Cardiac fibroblast (primary cell): ENCODE measurements at regions not wholly inside any gene's neighbourhood (a gene's known extent, or its start where the extent isn't known, plus 50 kb on each side); places are given as distances from the start of the nearest gene placed in this dataset.
A peak's percentile ranks its signal among the peaks of the same experiment; 100 is the strongest.

Experiments used
- DNase-seq, 2 donors: peaks; one replicate each; pipeline versions ENCODE4 v3.0.0 to v3.0.0-alpha.2; 2010; ENCODE audit warnings: low read depth in 2 of 2
- H3K4me3 ChIP-seq, 2 donors: replicated peaks in 1 of 2; 1 replicate in 1 of 2; 2 replicates in 1 of 2; pipeline ENCODE4 v1.5.1; 2011; ENCODE audit warnings: low read depth in 2 of 2, low read length in 2 of 2, mild to moderate bottlenecking in 2 of 2, moderate library complexity in 1 of 2
- CTCF ChIP-seq: IDR thresholded peaks from one replicate; pipeline ENCODE4 v1.5.1; 2011; ENCODE audit warnings: low read depth, mild to moderate bottlenecking, low read length, inconsistent platforms

DNA sequence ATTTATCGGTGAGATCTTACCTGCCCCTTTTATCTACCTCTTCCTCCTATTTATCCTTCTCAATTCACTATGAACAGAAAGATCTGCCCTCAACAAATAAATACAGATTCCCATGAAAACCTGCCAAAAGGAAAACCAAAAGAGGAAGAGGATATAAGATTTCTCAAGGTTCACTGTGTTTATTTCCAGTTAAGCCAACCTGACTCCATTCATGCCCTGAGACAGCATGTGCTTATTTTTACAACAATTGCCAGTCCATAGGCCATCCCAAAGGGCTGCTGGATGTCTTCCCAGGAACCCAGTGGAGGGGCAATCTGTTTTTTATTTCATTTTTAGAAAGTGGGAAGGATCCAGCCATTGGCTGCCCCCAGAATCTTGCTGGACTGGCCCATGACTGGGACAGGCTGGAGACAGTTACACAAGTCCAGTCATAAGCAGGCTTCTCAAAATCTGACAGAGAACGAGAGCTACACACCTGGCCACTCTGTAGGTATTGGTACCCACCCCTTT, 209.1 kb downstream of the IRS2 start:
- H3K4me3 ChIP-seq: no peak overlapping the region
- DNase-seq: no peak
- no peak for TF ChIP-seq CTCF

- no peak for TF ChIP-seq CTCF
- H3K4me3 ChIP-seq: no peak overlapping the region
- DNase-seq: peak; percentile 50 to 60
Measured at GRCh38 chr13:109576331-109576813, 210.0 kb downstream of the IRS2 start.

GRCh38 chr13:109575821-109576220, 210.6 kb downstream of the IRS2 start:
- no peak overlapping the region for H3K4me3 ChIP-seq
- no peak for DNase-seq
- no peak for TF ChIP-seq CTCF

DNA sequence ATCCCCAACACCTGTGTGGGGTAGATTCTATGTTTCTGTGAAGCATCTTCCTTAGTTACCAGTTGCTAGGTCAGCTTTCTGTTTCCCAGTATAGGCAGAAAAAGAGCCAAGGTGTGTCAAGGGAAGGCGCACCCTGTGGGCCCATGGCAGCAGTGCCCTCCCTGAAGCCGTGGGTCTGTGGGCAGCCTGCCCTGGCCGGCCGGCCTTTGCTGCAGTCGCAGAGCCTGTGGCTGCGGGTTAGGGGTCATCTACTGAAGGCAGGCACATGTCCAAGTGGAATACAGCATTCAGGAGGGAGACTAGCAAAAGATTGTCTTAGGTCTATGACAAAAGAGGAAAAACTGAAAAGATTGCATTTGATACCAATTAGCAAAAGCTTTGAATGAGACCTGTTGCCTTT, 214.0 kb downstream of the IRS2 start:
- DNase-seq: no peak
- no peak overlapping the region for H3K4me3 ChIP-seq
- no peak for TF ChIP-seq CTCF

DNA sequence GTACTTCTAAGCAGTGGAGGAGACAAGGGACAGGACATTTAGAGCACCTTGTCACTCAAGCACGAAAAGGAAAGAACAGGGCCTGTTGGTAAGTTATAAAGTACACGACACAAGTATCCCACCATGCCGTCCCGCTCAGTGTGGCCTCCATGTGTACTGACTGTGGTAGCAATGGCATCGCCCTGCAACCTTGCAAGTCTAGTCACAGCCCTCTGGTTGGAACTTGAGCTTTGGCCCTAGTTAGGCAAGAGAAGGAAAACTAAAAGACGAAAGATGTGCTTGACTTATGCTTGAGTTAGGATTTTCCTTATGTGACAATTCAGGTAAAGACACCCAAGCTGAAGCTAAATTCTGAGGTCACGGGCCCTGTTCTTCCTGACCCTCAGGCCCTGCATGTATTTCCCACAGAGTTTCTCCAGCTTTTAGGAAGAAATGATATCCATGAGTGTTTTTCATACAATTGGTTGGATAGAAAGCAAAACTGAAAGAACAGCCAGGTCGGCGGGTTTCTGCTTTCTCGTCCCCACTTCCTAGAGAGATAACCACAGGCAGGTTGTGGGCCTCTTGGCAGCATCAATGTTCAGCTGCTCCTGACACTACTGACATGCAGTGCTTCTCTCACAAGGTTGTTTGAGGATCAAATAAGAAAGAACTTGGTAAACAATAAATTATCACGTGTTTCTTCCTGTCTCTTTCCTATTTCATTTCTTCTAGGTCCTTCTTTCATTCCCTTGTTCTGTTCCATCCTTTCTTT, 216.2 kb downstream of the IRS2 start:
- DNase-seq: no peak
- TF ChIP-seq CTCF: no peak
- H3K4me3 ChIP-seq: no peak overlapping the region

GRCh38 chr13:109568339-109568818, 218.0 kb downstream of the IRS2 start:
- no peak overlapping the region for H3K4me3 ChIP-seq
- no peak for TF ChIP-seq CTCF
- peak in 1 of 2 donors; percentile 9 for DNase-seq
